Esophagus squamous epithelium (tissue), 4 donors: ENCODE measurements at regions not wholly inside any gene's neighbourhood (a gene's known extent, or its start where the extent isn't known, plus 50 kb on each side); places are given as distances from the start of the nearest gene placed in this dataset.

Experiments
- POLR2A ChIP-seq, 4 donors: fragments of 450-650 bp; IDR thresholded peaks; one replicate each; pipeline ENCODE4 v1.6.1; 2017; ENCODE audit warnings: antibody characterized with exemption in 4 of 4, mild to moderate bottlenecking in 4 of 4, moderate library complexity in 3 of 4
- TF ChIP-seq, protein P1 (sequence below), 6 experiments: fragments of 450-650 bp in 4 of 6; fragments of 200-600 bp in 2 of 6; sonication (generic) in 2 of 6; IDR thresholded peaks; one replicate each; pipeline ENCODE4 v1.5.1; 2016 to 2019; ENCODE audit warnings: antibody characterized with exemption in 6 of 6, mild to moderate bottlenecking in 4 of 6, moderate library complexity in 4 of 6

DNA sequence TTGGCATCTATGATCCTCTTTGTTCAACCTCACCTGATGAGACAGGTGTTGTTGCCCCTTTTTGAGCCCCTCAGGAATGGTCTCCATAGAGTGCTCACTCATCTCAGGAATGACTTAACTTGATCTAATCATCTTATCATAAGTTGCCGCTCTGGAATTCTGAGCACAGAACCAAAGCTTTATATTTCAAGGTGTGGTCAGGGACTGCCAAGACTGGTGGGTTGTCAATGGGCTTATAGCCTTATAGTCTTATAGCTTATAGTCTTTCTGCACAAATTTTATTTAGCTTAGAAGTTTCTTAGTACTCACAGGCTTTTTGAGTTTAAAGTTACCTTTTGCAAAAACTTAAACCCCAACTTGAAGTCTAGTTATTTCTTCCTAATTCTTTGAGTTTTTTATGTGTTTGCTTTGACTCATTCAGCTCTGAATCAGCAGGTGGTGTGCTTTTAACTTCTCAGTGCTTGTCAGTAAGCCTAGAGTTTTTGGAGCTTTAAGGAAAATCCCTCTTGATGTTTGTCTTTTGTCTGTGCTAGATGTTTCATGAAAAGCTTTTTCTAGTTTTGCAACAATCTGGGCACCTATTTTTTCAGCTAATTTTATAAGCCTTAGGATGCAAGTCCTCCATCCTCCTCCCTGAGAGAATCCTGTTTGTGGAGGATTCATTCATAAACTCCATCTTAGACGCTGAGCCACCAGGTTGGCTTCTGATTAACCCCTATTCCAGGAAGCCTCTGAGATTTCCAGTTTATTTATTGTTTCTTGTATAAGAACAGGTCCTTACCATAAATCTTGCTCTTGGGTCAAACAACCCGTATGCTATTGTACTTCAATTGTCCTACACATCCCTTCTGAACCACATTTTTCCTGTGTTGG, 72.3 kb upstream of the SSTR4 start:
- TF ChIP-seq, protein P1, sequence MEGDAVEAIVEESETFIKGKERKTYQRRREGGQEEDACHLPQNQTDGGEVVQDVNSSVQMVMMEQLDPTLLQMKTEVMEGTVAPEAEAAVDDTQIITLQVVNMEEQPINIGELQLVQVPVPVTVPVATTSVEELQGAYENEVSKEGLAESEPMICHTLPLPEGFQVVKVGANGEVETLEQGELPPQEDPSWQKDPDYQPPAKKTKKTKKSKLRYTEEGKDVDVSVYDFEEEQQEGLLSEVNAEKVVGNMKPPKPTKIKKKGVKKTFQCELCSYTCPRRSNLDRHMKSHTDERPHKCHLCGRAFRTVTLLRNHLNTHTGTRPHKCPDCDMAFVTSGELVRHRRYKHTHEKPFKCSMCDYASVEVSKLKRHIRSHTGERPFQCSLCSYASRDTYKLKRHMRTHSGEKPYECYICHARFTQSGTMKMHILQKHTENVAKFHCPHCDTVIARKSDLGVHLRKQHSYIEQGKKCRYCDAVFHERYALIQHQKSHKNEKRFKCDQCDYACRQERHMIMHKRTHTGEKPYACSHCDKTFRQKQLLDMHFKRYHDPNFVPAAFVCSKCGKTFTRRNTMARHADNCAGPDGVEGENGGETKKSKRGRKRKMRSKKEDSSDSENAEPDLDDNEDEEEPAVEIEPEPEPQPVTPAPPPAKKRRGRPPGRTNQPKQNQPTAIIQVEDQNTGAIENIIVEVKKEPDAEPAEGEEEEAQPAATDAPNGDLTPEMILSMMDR (IDR thresholded peaks at IDR 0.05): no peak
- TF ChIP-seq POLR2A (IDR thresholded peaks at IDR 0.05): no peak
